ENCODE measurements at regions not wholly inside any gene's neighbourhood (a gene's known extent, or its start where the extent isn't known, plus 50 kb on each side); places are given as distances from the start of the nearest gene placed in this dataset.

GRCh38 chr3:74506246-74506645 is 108.2 kb downstream of the CNTN3 start:
- no peak for DNase-seq

GRCh38 chr3:74501007-74501406 is 113.5 kb downstream of the CNTN3 start:
- no peak for DNase-seq

- DNase-seq: no peak
These were observed 114.2 kb downstream of the CNTN3 start for GRCh38 chr3:74500257-74500656.

- DNase-seq: no peak
These were observed 122.6 kb downstream of the CNTN3 start for GRCh38 chr3:74491874-74492273.

- DNase-seq: no peak
These were observed 125.2 kb downstream of the CNTN3 start for GRCh38 chr3:74489050-74489792.

- DNase-seq: no peak
These were observed 134.5 kb downstream of the CNTN3 start for GRCh38 chr3:74479915-74480314.

- DNase-seq: no peak
These were observed 144.1 kb downstream of the CNTN3 start for GRCh38 chr3:74470313-74470712.

GRCh38 chr3:74469713-74470112 is 144.7 kb downstream of the CNTN3 start:
- no peak for DNase-seq

GRCh38 chr3:74469151-74469550 is 145.3 kb downstream of the CNTN3 start:
- no peak for DNase-seq

GRCh38 chr3:74465715-74466410 is 148.6 kb downstream of the CNTN3 start:
- DNase-seq: no peak

- DNase-seq: no peak
These were observed 150.9 kb downstream of the CNTN3 start for GRCh38 chr3:74463515-74463914.

- DNase-seq: no peak
These were observed 158.3 kb downstream of the CNTN3 start for GRCh38 chr3:74456166-74456565.

- DNase-seq: no peak
These were observed 167.2 kb downstream of the CNTN3 start for GRCh38 chr3:74447221-74447620.

- no peak for DNase-seq
These were observed 168.9 kb downstream of the CNTN3 start for GRCh38 chr3:74445541-74445940.

GRCh38 chr3:74443102-74443501 is 171.4 kb downstream of the CNTN3 start:
- DNase-seq: no peak

GRCh38 chr3:74442683-74443082 is 171.8 kb downstream of the CNTN3 start:
- DNase-seq: no peak

- no peak for DNase-seq
These were observed 172.4 kb downstream of the CNTN3 start for GRCh38 chr3:74442068-74442467.

- DNase-seq: no peak
These were observed 178.3 kb downstream of the CNTN3 start for GRCh38 chr3:74436184-74436583.

- DNase-seq: no peak
These were observed 178.8 kb downstream of the CNTN3 start for GRCh38 chr3:74435631-74436030.

- DNase-seq: no peak
These were observed 180.1 kb downstream of the CNTN3 start for GRCh38 chr3:74434406-74434805.

GRCh38 chr3:74426571-74426970 is 187.9 kb downstream of the CNTN3 start:
- no peak for DNase-seq

GRCh38 chr3:74423867-74424266 is 190.6 kb downstream of the CNTN3 start:
- DNase-seq: no peak

GRCh38 chr3:74420538-74421124 is 193.8 kb downstream of the CNTN3 start:
- no peak for DNase-seq

GRCh38 chr3:74415731-74416130 is 198.7 kb downstream of the CNTN3 start:
- no peak for DNase-seq
